GM23248 (cell line): ENCODE measurements at regions not wholly inside any gene's neighbourhood (a gene's known extent, or its start where the extent isn't known, plus 50 kb on each side); places are given as distances from the start of the nearest gene placed in this dataset.

Experiments
- DNase-seq: peaks from one replicate; pipeline ENCODE4 v3.0.0-alpha.2; 2015
- H2AFZ ChIP-seq: fragments of 200-600 bp; sonication (generic); 2 replicates; pipeline ENCODE4 v1.6.1; 2016; ENCODE audit warnings: antibody characterized with exemption
- H3F3A ChIP-seq: fragments of 200-600 bp; sonication (generic); 2 replicates; pipeline ENCODE4 v1.6.1; 2016; ENCODE audit warnings: mild to moderate bottlenecking, antibody characterized with exemption, mixed run types; ENCODE audit not compliant: insufficient read depth
- H3K27ac ChIP-seq: fragments of 200-600 bp; sonication (generic); 2 replicates; pipeline ENCODE4 v1.5.1; 2016; ENCODE audit warnings: mild to moderate bottlenecking
- H3K27me3 ChIP-seq: fragments of 200-600 bp; sonication (generic); replicated peaks from 2 replicates; pipeline ENCODE4 v1.6.1; 2016; ENCODE audit warnings: mild to moderate bottlenecking; ENCODE audit not compliant: insufficient read depth
- H3K36me3 ChIP-seq: fragments of 200-600 bp; sonication (generic); 2 replicates; pipeline ENCODE4 v1.6.1; 2016; ENCODE audit warnings: low read depth, mild to moderate bottlenecking
- H3K4me1 ChIP-seq: fragments of 200-600 bp; sonication (generic); 2 replicates; pipeline ENCODE4 v1.6.1; 2016; ENCODE audit warnings: mild to moderate bottlenecking; ENCODE audit not compliant: insufficient read depth
- H3K4me2 ChIP-seq: fragments of 200-600 bp; sonication (generic); one replicate; pipeline ENCODE4 v1.6.1; 2016; ENCODE audit warnings: mild to moderate bottlenecking; ENCODE audit not compliant: unreplicated experiment
- H3K4me3 ChIP-seq: fragments of 200-600 bp; sonication (generic); 2 replicates; pipeline ENCODE4 v1.5.1; 2016; ENCODE audit warnings: mild to moderate bottlenecking
- H3K79me2 ChIP-seq: fragments of 200-600 bp; sonication (generic); 2 replicates; pipeline ENCODE4 v1.6.1; 2016; ENCODE audit warnings: mild to moderate bottlenecking; ENCODE audit not compliant: insufficient read depth
- H3K9ac ChIP-seq: fragments of 200-600 bp; sonication (generic); 2 replicates; pipeline ENCODE4 v1.6.1; 2016; ENCODE audit warnings: mild to moderate bottlenecking
- H3K9me2 ChIP-seq: fragments of 200-600 bp; sonication (generic); 2 replicates; pipeline ENCODE4 v1.6.1; 2016; ENCODE audit warnings: mixed run types, mild to moderate bottlenecking, moderate library complexity; ENCODE audit not compliant: insufficient read depth
- H3K9me3 ChIP-seq: fragments of 200-600 bp; sonication (generic); one replicate; pipeline ENCODE4 v1.6.1; 2017; ENCODE audit warnings: low read depth
- H4K20me1 ChIP-seq: fragments of 200-600 bp; sonication (generic); 2 replicates; pipeline ENCODE4 v1.6.0; 2016; ENCODE audit not compliant: insufficient read depth
- EZH2 ChIP-seq: fragments of 200-600 bp; sonication (generic); IDR thresholded peaks from 2 replicates; pipeline ENCODE4 v1.6.1; 2018; ENCODE audit warnings: antibody characterized with exemption, mild to moderate bottlenecking; ENCODE audit not compliant: insufficient read depth, poor library complexity, severe bottlenecking
- EZH2phosphoT487 ChIP-seq: fragments of 200-600 bp; sonication (generic); IDR thresholded peaks from 2 replicates; pipeline ENCODE4 v1.6.1; 2018; ENCODE audit warnings: antibody characterized with exemption, moderate library complexity, mild to moderate bottlenecking, low read depth; ENCODE audit not compliant: insufficient read depth
- WGBS, 2 experiments: methylation state at CpG; one replicate each; pipeline ENCODE4 v1.1.6; 2015 to 2017; ENCODE audit warnings: low lambda C conversion rate in 2 of 2, low coverage in 1 of 2; ENCODE audit errors: missing lambda C conversion rate in 2 of 2; 5-methylcytosine and 5-hydroxymethylcytosine counted together
- in situ Hi-C: fragments of 300-500 bp; cut with MboI; formaldehyde crosslinking; loops from 2 replicates; pipeline ENCODE4 v1.15.0; 2020

DNA sequence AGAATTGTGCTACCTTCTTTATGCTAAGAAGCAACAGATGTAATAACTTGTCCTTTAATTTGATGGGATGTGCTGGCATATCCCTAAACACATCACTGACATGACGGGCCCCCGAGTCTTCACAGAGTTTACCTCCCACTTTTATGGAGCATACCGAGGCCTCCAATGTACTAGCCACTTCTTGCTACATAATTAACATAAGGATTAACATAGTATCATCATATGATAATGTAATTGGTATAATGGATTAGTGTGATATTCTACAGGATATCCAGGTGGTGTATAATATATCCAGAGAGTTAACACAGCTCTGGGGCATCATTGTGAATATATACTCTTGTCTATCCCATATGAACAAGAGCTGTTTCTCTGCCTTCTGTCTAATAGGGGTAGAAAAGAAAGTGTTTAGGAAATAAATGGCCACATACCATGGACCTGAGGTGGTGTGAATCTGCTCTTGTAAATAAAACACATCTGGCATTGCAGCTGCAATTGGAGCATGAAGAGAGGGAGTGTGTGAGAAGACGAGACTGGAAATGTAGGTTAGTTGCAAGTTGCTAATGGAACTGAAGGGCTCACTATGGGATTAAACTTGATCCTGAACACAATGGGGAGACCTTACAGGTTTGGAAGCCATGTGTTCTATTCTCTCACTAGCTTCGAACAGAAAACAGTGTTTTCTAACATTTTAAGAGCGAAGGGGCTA, 102.3 kb downstream of the IYD start:
- Histone ChIP-seq H3K4me3 (no peak overlapping the region), H4K20me1 (no peaks in the 10 kb centered on the region), H3K4me1 (no peaks in the 10 kb centered on the region), H3K36me3 (no peaks in the 10 kb centered on the region), H3K9me3 (no peaks in the 10 kb centered on the region), H3F3A (no peaks in the 10 kb centered on the region), H2AFZ (no peak overlapping the region), H3K79me2 (no peaks in the 10 kb centered on the region), H3K27me3 (peaks cover 10% of the 10 kb centered on the region; the same call in 1 of the 2 replicates), H3K9me2 (no peaks in the 10 kb centered on the region), H3K27ac (no peak overlapping the region), H3K4me2 (no peak overlapping the region), H3K9ac (no peak overlapping the region)
- in situ Hi-C loops, result no loop called here
- DNase-seq, result no peak
- WGBS, 2 experiments, result 59 to 65% methylated on average over 6 of the region's 6 CpGs
- TF ChIP-seq EZH2 (no peak), EZH2phosphoT487 (no peak)

GRCh38 chr6:150478656-150479545, 110.1 kb downstream of the IYD start:
- Histone ChIP-seq H3K36me3 (no peaks in the 10 kb centered on the region), H3K27ac (no peak overlapping the region), H4K20me1 (no peaks in the 10 kb centered on the region), H3K4me1 (no peaks in the 10 kb centered on the region), H3F3A (no peaks in the 10 kb centered on the region), H3K4me3 (no peak overlapping the region), H3K9me3 (no peaks in the 10 kb centered on the region), H3K79me2 (no peaks in the 10 kb centered on the region), H3K9me2 (no peaks in the 10 kb centered on the region), H3K4me2 (no peak overlapping the region), H2AFZ (no peak overlapping the region), H3K9ac (no peak overlapping the region), H3K27me3 (peaks cover 30% of the 10 kb centered on the region)
- WGBS, 2 experiments, result 45 to 48% methylated on average over 7 of the region's 7 CpGs
- in situ Hi-C loops, result no loop called here
- TF ChIP-seq EZH2 (no peak), EZH2phosphoT487 (no peak)
- DNase-seq, result no peak

- DNase-seq, result no peak
- Histone ChIP-seq H3F3A (no peaks in the 10 kb centered on the region), H3K79me2 (no peaks in the 10 kb centered on the region), H3K36me3 (no peaks in the 10 kb centered on the region), H3K4me1 (no peaks in the 10 kb centered on the region), H3K9me2 (no peaks in the 10 kb centered on the region), H4K20me1 (no peaks in the 10 kb centered on the region), H3K9me3 (no peaks in the 10 kb centered on the region), H3K4me2 (no peak overlapping the region), H3K9ac (no peak overlapping the region), H2AFZ (no peak overlapping the region), H3K27me3 (peaks cover 16% of the 10 kb centered on the region; the same call in 1 of the 2 replicates), H3K4me3 (no peak overlapping the region), H3K27ac (no peak overlapping the region)
- in situ Hi-C loops, result no loop called here
- TF ChIP-seq EZH2phosphoT487 (no peak), EZH2 (no peak)
- 64 to 67% methylated on average over 4 of the region's 4 CpGs for WGBS, 2 experiments
Measured at GRCh38 chr6:150482883-150483409, 114.1 kb downstream of the IYD start.

GRCh38 chr6:150485161-150485958, 114.3 kb upstream of the PLEKHG1 start:
- no peaks in the 10 kb centered on the region for H4K20me1 ChIP-seq
- 0 out of 2 replicates have a peak, but pooled peaks cover 5% of the 10 kb centered on the region for H3K27me3 ChIP-seq
- no peaks in the 10 kb centered on the region for H3K9me3 ChIP-seq

More at GRCh38 chr6:150485161-150485958, 114.3 kb upstream of the PLEKHG1 start:
- TF ChIP-seq EZH2 (no peak), EZH2phosphoT487 (no peak)
- no peak overlapping the region for H3K9ac ChIP-seq
- H3F3A ChIP-seq, result no peaks in the 10 kb centered on the region
- in situ Hi-C loops, result no loop called here
- no peak overlapping the region for H2AFZ ChIP-seq
- no peaks in the 10 kb centered on the region for H3K4me1 ChIP-seq
- WGBS, 2 experiments, result 51 to 73% methylated on average over 3 of the region's 3 CpGs
- H3K79me2 ChIP-seq, result no peaks in the 10 kb centered on the region
- H3K9me2 ChIP-seq, result no peaks in the 10 kb centered on the region
- no peak overlapping the region for H3K4me3 ChIP-seq
- no peaks in the 10 kb centered on the region for H3K36me3 ChIP-seq
- H3K4me2 ChIP-seq, result no peak overlapping the region
- DNase-seq, result no peak
- H3K27ac ChIP-seq, result no peak overlapping the region
